Brain pericyte (primary cell): ENCODE measurements at regions not wholly inside any gene's neighbourhood (a gene's known extent, or its start where the extent isn't known, plus 50 kb on each side); places are given as distances from the start of the nearest gene placed in this dataset.

Source experiments
- DNase-seq: peaks from one replicate; pipeline ENCODE4 v3.0.0-alpha.2; 2012; ENCODE audit warnings: low read depth, low spot score

DNA sequence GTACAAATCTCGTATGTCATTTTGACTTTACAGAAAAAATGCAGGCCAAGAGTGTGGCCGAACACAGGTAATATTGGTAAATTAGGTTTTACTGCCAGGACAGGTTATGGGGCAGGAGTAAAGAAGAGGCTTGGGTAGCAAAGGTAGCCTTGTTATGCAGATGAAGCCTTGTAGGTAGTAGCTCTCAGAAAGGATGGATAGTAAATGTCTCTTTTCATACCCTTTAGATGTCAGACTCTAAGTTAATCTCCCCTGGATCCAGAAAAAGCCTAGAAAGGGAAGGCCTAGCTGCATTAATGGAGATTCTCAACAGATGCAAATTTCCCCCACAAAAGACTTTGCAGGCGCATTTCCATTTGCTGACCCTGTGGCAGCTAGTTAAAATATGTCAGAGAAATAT, 1445.1 kb upstream of the CADM2 start:
- DNase-seq: no peak

- DNase-seq: no peak
Observed at GRCh38 chr3:83514130-83514914, 1444.5 kb upstream of the CADM2 start.

DNA sequence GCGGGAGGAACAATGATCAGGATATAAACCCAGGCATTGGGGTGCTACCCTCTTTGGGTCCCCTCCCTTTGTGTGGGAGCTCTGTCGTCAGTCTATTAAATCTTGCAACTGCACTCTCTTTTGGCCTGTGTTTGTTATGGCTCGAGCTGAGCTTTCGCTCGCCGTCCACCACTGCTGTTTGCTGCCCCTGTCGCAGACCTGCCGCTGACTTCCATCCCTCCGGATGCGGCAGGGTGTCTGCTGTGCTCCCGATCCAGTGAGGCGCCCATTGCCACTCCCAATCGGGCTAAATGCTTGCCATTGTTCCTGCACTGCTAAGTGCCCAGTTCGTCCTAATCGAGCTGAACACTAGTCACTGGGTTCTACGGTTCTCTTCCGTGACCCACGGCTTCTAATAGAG, 1443.7 kb upstream of the CADM2 start:
- no peak for DNase-seq

GRCh38 chr3:83523470-83524073, 1435.2 kb upstream of the CADM2 start:
- peak; percentile 34 for DNase-seq

GRCh38 chr3:83524901-83525300, 1433.9 kb upstream of the CADM2 start:
- no peak for DNase-seq

GRCh38 chr3:83559082-83559481, 1399.7 kb upstream of the CADM2 start:
- no peak for DNase-seq

GRCh38 chr3:83567935-83568334, 1390.9 kb upstream of the CADM2 start:
- no peak for DNase-seq

DNA sequence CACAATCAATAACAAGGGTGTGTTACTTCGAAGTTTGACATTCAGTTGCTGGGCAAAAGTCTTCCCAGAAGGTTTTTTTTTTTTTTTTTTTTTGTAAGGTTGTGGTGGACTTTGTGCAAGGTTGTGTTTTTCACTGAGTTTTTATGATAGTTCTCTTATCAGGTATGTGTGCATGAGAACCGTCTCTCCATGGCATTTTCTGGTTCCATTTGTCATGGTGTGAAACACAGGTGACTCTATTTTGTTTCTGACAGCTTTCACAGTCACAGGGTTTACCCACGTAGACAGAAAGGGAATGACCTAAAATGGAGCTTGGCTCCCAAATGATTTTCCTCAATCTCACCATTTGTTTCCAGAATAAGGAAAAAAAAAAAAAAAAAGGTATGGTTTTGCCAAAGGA, 1377.2 kb upstream of the CADM2 start:
- no peak for DNase-seq

- no peak for DNase-seq
Observed at GRCh38 chr3:83601704-83602103, 1357.1 kb upstream of the CADM2 start.

DNA sequence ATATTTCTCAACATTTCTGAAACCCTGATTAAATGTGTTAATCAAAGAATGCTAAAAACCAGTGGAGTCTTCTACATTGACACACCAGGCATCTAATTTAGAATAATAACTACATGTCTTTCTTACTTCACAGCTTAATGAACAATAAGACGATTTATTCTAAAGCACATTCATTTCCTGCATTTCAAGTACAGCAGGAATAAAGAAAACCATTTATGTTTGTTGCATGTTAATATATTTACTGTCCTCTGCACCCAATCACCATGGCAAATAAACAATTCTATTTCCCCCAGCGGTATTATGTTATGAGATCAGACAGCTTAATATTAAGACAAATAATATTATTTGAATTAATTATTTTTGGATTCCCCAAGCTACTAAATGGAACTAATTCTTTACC, 1336.3 kb upstream of the CADM2 start:
- DNase-seq: no peak

- DNase-seq: no peak
Observed at GRCh38 chr3:83625261-83625660, 1333.5 kb upstream of the CADM2 start.

DNA sequence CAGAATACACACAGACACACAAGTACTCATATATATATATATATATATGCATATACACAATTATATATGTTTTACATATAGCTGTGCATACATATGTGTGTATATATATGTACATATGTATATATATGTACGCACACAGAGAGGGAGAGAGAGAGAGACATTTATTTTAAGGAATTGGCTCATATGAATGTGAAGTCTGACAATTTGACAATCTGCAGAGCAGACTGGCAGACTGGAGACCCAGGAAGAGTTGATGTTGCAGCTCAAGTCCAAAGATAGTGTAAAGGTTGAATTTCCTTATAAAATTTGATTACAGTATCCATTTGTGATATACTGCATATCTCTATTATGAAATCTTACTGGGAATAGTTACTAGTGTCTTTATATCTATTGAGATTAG, 1330.3 kb upstream of the CADM2 start:
- no peak for DNase-seq

DNA sequence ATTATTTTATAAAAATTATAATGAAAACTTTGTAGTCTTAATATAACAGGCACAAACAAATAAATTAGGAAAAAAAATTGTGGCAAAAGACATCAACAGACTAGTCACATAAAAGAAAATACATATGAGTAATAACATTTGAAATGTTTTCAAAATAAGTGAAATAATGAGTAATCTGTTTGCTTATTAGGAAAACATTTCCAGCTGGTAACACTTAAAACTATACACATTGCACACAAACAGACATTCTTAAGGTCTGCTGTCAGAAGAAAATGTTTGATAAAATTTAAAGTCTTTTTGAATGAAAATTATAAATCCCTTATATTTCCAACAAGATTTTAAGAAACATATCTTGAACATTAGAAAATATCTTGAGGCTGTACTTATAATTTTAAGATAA, 1326.3 kb upstream of the CADM2 start:
- DNase-seq: no peak

DNA sequence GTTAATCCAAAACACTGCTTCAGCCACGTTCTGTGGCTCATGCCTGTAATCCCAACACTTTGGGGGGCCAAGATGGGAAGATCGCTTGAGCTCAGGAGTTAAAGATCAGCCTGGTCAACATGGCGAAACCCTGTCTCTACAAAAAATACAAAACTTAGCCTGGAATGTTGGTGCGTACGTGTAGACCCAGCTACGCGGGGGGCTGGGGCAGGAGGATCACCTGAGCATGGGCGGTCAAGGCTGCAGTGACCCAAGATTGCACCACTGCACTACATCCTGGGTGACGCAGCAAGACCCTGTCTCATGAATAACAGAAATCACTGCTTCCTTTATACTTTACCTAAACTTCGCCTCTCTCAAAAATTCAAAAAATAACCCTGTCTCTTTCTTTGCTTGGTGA, 1325.0 kb upstream of the CADM2 start:
- no peak for DNase-seq

DNA sequence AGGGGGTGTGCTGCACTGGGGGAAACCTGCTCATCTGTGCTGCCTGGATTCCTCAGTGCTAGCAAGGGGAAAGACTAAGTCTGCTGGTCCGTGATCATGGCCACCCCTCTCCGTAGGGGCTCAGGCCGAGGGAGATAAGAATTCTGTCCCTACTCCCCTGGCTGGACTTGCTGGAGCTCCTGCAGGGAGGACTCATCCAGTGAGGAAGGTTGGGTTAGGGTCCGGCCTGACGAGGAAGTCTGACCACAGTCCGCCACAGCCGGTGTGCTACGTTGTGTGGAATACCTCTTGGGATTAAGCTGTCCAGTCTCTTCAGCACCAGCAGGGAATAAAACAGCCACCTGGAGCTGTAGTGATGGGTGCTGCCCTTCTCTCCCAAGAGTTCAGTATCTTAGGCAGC, 1309.1 kb upstream of the CADM2 start:
- DNase-seq: no peak

DNA sequence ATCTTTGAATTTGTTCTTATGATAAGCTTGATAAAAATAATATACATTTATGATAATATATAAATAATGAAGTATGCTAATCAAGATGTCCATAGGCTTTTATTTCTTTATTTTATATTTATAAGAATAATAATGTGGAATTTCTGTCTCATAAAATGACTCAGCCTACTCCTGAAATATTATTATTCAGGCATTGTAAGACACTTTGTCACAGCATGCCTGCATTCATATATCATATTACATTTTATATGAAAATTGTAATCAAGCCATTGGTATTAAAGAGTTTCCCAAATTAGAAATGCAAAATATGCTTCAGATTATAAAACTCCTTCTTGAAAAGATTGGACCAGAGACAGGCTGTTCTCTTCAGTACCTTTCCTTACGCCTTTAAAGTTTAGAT, 1303.7 kb upstream of the CADM2 start:
- DNase-seq: no peak

GRCh38 chr3:83662381-83662960, 1296.3 kb upstream of the CADM2 start:
- no peak for DNase-seq

GRCh38 chr3:83670416-83670815, 1288.4 kb upstream of the CADM2 start:
- DNase-seq: no peak

GRCh38 chr3:83683937-83684598, 1274.7 kb upstream of the CADM2 start:
- no peak for DNase-seq

DNA sequence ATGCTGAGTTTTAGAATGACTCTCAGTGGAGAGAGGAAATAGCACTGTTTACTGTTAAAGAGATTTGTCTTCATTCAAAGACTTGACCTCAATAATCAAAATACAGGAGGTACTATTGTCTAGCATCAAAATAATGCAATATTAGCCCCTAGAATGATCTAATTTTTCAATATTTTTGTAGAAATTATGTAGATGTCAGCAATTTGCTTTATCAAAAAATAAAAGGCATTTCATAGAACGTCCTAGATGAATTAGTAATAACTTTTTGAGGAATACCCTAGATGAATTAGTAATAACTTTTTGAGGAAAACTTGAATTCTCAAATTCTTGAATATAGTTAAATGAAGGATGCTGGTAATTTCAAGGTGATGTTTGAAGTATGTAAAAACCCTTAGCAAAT, 1252.1 kb upstream of the CADM2 start:
- DNase-seq: no peak

- DNase-seq: no peak
Observed at GRCh38 chr3:83715307-83715706, 1243.5 kb upstream of the CADM2 start.

DNA sequence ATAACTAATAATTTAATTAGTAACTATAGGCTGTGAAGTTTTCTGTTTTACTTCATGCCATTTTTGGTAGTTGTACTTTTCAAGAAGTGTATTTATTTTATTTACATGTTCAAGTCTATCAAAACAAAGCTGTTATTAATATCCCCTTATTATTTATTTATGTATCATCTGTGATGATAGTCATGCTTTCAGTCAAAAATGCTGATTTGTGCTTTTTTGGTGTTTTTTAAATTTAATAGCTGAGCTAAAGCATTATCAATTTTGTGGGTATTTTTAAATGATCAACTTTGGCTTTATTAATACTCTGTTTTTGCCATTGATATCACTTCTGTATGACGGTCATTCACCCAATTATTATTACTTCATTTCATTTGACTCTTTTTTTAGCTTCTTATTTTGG, 1229.2 kb upstream of the CADM2 start:
- no peak for DNase-seq

DNA sequence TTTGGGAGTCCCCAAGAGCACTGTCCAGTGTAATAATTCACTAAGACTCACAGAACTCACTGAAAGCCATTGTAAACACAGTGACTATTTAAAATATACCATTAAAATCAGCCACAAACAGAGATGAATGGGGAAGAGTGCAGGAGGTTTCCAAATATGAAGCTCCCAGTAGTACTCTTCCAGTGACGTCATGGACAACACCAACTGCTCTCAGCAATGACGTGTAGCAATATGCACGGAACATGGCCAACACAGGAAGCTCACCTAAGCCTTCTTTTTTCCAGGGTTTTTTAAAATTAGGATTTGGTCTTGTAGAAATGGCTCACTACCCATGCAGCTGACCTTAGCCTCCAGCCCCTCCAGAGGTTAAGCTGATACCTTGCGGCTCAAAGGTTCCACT, 1224.1 kb upstream of the CADM2 start:
- DNase-seq: no peak
